GM21737 (cell line): ENCODE measurements at regions not wholly inside any gene's neighbourhood (a gene's known extent, or its start where the extent isn't known, plus 50 kb on each side); places are given as distances from the start of the nearest gene placed in this dataset.
"Not testable (repeated sequence)": the region's sequence is repeated elsewhere in the genome, so short reads cannot be mapped to it uniquely, and the experiment has no call there.

Experiments used
- ATAC-seq: cut with Tn5 transposase; IDR thresholded peaks from one replicate; pipeline ENCODE4 v1.9.1; 2021; ENCODE audit warnings: mild to moderate bottlenecking, moderate library complexity; ENCODE audit not compliant: unreplicated experiment

DNA sequence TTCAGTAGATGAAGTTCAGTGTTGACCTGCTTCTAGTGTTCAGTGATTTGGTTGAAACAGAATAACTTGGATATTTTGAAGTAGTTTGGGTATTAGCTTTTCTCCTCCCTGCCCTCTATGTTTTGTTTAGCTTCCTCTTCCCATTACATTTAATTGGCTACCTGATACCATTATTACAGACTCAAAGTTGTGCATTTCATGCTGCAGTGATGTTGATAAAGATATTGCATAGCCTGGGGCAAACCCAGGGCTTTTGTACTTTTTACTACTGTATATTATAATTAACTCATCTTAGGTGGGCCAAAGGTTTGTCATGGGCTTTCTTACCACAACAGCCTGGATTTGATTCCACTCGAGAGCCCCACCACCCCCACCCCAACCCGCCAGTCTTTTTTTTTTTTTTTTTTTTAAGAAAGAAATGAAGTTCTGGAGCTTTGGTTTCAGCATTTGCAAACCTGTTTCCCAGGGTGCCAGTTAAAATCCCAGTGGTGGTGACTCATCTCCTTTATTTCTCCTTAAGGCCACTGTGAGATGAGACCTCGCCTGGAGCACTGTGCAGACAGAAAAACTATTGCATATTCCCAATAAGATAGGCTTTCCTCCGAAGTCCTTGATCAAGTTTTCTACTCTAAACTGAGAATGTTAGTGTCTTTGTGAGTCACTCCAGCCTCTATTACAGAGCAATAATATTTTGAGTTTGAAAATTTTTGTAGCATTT lies 393.7 kb upstream of the FANCL start:
- ATAC-seq, result no peak

DNA sequence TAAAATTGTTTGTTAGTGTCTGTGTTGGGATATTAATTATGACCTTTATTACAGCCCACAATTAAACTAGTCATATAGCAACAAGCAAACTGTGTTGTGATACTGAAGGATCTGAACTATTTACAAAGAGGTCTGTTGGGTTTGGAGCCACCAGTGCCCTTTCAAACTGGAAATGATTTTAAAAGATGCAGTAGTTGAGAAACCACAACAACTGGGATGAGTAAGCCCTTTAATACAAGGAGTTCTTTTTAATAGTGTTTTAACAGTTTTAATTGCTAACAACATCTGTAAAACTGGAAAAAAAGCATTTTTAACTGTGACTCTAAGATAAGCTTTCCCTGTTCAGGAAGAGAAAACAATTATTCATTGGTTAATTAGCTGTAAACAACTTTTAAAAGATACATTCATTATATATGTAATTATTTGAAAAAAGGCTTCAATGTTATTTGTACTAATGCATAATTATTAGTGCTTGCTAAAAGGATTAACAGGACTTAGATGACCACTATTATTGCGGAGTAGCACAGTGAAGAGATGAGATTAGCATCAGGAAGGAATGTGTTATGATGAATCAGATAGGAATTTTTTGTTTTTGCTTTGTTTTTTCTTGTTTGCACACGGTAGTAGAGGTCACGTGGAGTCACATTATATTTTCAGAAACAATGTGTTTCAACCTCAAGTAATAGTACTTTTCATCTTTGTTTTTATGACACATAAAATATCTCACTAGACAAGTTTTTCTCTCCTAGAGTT lies 392.7 kb upstream of the FANCL start:
- ATAC-seq, result no peak

DNA sequence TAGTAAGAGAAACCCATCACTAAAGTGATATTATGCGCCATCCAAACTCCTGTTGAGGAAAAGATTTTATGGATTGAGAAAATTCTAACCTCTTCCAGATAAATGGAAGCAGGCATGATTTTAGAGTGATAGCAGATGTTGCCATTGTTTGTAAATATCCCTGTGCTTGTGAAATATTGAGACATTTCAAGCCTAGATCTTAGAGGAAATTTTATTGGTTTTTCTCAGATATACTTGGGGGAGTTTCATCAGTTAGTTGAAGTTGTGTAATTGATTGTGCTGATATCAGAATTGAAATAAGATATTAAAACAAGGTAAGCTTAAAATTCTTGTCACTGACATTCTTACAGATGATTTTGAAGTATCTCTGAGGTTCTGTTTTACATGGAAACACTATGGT lies 390.9 kb upstream of the FANCL start:
- ATAC-seq, result no peak

DNA sequence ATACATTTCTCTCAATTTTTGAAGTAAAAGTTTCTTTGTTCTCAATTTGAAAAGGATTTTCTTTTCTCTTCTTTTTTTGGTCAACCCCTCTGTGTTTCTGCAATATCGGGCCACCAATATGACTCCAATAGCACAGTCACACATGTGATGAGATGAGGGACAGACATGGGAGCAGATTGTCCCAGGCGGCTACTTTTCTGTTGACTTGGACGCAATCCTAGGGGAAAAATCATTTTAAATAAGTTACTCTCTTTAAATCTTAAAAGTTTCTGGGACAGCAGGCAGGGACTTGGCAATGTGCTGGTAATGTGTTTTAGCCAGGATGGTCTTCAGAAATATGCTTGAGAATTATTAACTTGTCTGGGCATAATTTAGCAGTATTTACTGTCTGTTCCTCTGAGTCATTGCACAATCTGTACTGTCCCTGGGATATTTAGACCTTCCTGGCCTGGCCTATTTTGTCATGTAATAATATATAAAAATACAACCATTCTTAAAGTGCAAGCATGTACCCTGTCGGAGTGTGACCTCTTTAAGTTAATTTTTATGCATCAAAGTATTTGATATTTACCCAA lies 388.5 kb upstream of the FANCL start:
- ATAC-seq, result no peak

DNA sequence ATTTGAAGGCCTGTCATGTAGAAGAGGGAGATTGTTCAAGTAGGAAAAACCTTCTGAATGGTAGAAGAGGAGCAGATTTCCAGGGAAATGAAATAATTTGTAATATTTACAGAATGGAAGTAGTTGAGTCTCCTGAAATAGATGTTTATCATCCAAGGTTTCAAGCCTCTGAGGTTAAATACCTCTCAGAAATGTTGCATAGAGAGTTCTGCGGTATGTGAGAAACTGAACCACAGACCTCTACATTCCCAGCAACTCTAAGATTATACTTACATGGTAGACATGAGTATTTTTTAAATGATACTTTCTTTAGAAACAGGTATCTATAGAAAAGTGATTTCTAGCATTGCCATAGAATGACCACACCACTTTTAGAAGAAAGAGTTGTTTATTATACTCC lies 379.8 kb upstream of the FANCL start:
- ATAC-seq, result no peak

DNA sequence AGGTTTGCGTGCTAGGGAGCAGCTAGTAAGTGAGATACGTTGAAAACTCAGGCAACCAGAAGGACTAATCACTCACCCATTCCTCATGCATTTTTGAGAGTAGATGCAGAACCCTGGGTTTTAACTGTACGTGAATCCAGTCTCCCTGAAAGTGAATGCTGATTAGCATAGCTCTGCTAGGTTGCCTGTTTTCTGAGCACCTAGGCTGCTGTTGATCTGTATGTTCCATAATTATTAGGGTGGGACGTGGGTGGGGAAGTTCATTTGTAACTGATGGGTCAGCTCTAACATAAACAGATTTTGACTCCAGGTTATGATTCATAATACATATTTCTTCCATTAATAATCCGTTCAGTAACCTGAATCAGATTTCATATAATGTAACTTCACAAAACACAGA lies 379.0 kb upstream of the FANCL start:
- no peak for ATAC-seq

DNA sequence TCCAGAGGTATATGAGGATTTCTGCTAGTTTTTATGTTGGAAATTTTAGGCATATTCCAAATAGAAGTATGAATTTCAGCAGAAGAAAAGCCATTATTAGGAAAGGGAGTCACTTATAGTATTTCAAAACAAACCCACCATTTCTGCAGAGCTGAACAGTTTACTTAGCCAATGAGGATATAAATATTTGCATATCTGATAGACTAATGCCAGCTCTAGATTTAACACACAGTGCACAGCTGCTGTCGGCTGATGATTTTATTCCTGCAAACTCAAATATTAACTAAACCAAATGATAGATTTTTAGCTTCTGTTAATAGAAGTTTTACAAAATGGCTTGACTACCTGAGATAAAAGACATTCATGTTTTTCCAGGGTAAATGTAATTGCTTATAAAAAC lies 375.8 kb upstream of the FANCL start:
- ATAC-seq, result no peak

DNA sequence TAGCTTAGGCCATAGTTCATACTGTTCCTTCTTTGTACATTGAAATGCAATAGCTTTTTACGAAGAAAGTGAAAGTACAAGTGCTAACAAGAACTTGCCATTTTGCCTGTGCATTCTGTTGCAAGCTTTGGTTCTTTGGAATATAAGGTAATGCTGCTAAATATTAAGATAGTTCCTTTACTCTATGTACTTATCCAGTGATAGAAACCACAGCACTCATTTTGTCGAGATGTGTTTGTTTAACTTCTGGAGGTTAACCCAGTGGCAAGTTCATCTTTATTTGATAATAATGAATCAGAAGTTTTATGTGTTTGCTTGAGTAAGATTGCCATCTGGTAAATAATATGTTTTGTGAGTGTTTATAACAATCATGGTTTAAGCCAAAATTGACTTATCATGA lies 373.1 kb upstream of the FANCL start:
- ATAC-seq, result no peak

DNA sequence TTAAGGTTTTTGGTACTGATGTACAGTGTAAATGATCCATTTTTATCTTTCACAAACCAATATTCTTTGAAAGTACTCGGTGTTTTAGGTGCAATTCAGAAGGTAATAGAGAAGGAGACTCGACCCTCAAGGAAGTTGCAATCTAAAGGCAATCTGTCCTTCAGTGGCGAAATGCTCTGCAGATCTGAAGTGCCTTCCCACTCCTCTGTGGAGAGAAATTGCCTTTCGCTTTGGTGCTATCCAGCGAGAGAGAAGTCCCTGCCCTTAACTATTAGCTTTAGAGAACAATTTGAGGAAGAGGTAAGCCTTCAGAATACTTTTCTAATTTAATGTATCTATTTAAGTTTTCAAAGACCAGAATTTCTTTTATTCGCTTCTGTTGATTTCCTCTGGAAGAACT lies 371.8 kb upstream of the FANCL start:
- ATAC-seq, result no peak

DNA sequence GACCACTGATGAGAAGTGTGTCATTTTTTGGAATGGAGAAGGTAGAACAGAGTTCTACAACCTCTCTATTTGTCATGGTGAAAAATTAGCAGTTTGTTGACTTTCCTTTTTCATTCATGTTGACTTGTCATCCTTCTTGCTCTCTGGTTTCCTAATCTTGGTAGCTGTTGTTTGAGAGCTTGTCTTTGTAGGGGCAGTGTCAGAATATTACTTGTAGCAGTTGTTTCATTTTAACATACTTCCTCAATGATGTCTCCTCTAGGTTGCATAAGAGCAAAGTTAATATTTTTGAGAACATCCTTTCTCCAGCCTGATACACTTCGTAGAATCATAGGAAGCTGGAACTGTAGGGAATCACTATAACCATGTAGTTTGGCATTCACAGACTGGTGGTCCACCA lies 368.2 kb upstream of the FANCL start:
- no peak for ATAC-seq

DNA sequence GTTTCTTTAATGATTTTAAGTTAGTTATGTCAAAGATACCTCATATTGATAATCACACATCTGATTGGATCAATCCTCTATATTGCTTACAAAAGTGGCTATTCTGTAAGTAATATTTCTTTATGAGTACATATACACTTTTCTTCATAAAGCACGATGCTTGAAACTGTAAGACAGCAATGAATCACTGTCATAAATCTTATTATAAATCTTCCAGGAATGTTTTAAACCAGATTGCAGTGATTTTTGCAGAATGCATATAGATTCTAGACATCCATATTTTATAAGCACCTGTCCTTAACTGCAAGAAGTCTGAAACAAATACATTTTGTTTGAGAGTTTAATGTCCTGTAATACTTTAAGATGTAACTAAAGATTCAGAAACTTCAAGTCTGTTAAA lies 367.0 kb upstream of the FANCL start:
- no peak for ATAC-seq

DNA sequence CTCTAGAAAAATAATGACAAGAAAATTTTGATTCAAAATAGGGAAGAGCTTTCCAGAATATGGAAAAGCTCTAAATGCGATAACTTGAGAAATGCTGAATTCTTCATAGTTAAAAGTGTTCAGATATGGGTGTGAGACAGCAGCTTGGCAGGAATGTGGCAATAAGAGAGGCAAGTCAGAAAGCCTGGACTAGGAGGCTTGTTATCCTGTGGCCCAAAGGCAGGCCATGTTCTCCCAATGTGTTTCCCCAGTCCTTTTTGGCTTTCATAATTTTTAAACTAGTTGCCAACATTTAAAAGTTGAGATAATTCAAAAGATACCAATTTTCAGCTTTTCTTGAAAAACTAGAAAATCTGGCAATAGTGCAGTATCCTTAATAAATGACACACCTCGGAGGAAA lies 366.3 kb upstream of the FANCL start:
- no peak for ATAC-seq

DNA sequence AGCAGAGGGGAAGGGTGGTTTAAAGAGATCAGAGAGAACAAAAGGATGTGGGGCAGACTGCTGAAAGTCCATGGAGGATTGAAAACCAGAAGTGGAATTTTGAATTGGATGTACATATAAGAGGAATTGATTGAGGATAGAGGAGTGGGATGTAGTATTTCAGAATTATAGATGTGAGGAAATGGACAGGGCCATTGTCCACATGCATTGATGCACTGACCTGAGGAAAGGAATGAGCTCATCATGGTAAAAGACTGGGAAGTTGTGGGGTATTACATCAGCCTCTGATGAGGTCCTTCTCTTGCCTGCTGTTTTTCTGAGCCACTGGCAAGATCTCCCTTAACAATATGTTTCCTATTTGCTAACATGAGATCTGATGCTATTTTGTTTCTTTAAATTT lies 365.7 kb upstream of the FANCL start:
- no peak for ATAC-seq

DNA sequence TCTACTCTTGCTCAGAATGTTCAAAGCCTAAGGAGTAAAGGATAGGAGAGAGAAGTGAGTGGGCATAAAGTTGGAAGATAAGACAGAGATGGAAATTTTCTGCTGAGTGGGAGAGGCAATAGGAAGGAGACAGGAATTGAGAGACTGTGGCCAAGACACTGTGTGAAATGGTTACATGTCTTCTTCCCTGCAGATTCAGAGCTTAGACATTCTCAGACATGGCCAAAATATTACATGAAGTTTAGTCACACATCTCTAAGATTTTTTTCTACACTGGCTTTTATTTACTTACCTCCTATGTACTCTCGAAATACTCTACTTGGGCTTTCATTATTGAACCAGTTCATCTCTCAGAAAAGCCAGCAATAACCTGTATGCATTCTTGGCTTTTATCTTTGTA lies 363.0 kb upstream of the FANCL start:
- ATAC-seq, result no peak

DNA sequence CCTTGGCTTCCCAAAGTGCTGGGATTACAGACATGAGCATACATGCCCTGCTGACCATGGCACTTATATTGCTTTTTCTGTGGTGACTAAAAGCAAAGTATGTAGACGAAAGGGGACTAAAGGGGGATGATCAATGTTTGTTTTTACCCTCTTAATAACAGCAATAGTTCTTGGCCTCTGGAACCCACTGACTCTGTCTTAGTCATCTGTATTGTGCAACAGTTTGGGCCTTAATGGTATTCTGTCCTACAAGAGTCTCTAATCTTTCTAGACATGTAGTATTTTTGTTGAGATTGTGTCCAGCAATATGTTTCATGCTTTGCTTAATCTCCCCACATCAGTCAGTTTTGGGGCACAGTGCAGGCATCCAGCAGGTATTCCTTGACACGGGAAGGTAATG lies 359.9 kb upstream of the FANCL start:
- no peak for ATAC-seq

DNA sequence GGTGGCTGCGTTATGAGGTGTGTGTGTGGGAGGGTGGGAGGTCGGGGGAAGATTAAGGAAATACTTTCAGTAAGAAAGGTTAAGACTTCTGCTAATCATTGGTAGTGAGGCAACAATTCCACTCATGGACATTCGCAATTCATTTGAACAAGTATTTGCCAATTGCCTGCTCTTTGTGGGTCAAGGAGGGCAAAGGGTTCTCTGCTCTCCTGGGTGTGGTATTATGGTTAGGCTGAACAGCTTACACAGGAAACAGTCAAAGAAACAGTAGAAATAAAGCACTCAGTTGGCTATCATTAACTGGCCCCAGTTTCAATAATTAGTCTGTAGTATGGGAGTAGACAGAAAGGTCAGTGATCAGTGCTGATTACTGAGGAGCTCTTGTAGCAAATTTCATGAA lies 357.0 kb upstream of the FANCL start:
- ATAC-seq, result no peak

DNA sequence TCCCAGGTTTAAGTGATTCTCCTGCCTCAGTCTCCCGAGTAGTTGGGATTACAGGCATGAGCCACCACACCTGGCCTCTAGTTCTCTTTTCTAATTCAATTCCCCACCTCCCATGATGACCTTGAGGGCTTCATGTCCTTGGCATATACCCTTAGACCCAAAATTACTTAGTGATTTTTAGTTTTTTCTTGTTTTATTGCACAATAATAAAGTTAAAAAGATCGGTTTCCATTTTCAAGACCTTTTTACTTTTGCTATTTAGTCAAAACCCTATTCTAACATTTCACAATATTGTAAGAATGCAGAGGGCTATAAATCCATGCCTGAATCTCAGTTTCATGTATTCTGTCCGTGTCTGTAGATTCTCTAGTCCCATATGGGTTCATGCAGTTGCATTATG lies 354.6 kb upstream of the FANCL start:
- no peak for ATAC-seq

DNA sequence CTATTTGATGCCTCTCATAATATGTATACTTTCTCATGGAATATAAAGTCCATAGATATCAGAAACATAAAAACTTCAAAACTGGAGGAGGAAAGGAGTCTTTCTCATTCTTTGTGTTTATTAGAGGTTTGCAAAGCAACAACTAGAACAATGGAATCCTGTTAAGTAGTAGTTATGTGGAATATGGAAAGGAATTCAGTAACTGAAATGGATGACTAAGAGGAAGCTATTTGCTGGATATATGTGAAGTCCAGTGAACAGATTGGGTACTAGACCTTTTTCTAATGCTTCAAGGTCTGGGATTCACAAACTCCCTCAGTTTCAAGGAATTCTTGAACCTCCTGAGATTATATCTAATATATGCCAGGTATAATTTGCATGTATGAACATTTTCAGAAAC lies 353.6 kb upstream of the FANCL start:
- no peak for ATAC-seq

DNA sequence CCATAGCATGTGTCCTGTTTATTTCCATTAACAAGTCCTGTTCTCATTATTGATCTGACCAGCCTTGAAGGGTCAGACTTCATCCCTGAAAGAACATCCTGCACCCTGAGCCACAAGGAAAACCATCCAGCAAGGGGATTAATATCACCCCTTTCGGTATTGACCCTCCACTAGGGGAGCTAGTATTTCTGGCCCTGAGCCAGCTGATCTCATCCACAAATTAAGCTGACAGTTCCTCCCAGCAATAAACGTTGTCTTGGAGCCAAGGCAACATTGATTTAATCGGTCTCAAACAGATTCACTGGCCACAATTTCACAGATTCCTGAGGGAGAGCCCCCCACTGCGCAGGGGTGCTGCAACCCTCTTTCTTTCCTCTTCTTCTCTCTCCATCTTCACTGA lies 353.1 kb upstream of the FANCL start:
- ATAC-seq, result no peak

DNA sequence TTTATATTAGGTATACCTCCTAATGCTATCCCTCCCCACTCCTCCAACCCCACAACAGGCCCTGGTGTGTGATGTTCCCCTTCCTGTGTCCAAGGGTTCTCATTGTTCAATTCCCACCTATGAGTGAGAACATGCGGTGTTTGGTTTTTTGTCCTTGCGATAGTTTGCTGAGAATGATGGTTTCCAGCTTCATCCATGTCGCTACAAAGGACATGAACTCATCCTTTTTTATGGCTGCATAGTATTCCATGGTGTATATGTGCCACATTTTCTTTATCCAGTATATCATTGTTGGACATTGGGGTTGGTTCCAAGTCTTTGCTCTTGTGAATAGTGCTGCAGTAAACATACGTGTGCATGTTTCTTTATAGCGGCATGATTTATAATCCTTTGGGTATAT lies 345.1 kb upstream of the FANCL start:
- not testable (repeated sequence) for ATAC-seq

DNA sequence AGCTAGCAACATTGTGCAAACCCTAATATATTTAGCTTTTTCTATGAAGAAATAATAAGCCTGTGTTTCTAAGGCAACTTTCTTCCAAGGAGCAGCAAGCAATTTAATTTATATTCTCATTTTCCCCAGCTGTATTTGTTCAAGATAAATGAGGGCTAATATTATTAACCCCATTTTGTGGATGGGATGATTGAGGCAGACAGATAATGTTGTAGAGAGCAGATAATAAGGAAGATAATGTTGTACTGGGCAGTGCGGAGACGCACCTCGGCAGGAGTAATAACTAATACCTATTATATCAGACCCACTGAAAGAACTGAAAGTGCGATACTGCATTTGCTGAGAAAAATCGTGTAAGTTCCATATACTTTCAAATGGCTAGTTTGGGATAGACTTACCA lies 344.1 kb upstream of the FANCL start:
- no peak for ATAC-seq

DNA sequence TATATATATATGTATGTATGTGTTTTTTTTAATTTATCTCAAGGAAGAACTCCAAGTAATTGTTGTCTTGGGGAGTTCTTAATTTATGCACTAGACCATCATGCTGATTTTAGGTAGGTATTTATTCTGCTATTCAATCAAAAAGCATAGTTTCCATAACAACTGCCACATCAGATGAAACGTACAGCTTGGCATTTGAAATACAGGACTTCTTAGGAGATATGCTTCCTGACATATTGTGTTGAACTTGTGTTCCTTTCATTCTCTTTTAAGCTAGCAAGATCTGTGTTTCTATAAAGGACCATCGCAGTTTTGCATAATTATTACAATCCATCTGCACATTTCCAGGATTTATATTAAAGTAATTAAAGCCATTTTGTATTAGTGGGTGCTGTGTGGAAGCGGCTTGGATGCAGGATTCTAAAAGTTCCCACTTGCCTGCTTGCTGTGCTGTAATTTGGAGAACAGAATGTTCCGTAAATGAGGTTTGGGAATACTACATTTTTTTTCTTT lies 343.5 kb upstream of the FANCL start:
- ATAC-seq, result no peak
